ENCODE measurements at regions not wholly inside any gene's neighbourhood (a gene's known extent, or its start where the extent isn't known, plus 50 kb on each side); places are given as distances from the start of the nearest gene placed in this dataset.

DNA sequence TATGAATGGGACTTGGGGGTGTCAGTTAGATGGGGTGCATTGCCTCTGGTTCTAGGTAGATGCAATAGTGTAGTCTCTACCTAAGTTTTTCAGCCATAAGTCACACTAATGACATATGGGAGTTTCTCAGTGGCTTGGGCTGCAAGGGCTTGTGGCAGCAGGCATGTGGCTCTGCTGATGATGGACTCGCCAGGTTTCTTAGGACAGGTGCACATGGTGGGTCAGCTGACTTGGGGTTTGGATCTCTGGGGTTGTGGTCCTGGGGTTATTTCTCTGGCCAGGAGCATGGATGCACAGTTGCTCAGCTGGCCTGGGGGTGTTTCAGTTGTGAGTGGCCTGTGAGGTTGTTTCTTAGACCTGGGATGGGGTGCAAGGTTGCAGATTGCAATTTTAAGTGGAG lies 120.0 kb upstream of the DCBLD2 start:
- peaks cover 0 to under 1% (median 0%) of the 10 kb centered on the region in 11 donors for H3K9me3 ChIP-seq
- H3K4me1 ChIP-seq, result no peaks in the 10 kb centered on the region
- H3K36me3 ChIP-seq, result no peaks in the 10 kb centered on the region
- intact Hi-C loops (cut with DNase I), result loop anchor here in 9 of 10 donors (5.0 to 10.0 kb wide), 10 partner anchors 143 to 786 kb away; no protein-coding TSS in a partner anchor
- 91 to 95% methylated on average over 1 of the region's 1 CpG for WGBS, 2 donors
- TF ChIP-seq, protein P1, sequence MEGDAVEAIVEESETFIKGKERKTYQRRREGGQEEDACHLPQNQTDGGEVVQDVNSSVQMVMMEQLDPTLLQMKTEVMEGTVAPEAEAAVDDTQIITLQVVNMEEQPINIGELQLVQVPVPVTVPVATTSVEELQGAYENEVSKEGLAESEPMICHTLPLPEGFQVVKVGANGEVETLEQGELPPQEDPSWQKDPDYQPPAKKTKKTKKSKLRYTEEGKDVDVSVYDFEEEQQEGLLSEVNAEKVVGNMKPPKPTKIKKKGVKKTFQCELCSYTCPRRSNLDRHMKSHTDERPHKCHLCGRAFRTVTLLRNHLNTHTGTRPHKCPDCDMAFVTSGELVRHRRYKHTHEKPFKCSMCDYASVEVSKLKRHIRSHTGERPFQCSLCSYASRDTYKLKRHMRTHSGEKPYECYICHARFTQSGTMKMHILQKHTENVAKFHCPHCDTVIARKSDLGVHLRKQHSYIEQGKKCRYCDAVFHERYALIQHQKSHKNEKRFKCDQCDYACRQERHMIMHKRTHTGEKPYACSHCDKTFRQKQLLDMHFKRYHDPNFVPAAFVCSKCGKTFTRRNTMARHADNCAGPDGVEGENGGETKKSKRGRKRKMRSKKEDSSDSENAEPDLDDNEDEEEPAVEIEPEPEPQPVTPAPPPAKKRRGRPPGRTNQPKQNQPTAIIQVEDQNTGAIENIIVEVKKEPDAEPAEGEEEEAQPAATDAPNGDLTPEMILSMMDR (IDR thresholded peaks at IDR 0.05), result no peak
- no peak for ATAC-seq
- H3K27me3 ChIP-seq, result no peaks in the 10 kb centered on the region
- DNase-seq, result no peak
- H3K4me3 ChIP-seq, result no peak overlapping the region
- H3K27ac ChIP-seq, result no peak overlapping the region

DNA sequence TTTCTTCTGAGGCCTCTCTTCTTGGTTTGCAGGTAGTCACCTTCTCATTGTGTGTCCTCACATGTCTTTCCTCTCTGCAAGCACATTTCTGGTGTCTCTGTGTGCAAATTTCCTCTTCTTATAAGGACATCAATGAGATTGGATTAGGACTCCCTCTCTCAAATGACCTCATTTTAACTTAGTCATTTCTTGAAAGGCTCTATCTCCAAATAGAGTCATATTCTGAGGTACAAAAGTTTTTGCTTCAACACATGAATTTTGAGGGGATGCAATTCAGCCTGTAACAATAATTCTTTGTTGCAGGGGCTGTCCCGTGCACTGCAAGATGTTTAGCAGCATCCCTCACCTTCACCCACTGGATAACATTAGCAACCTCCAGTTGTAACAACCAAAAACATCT lies 115.0 kb upstream of the DCBLD2 start:
- DNase-seq, result no peak
- intact Hi-C loops (cut with DNase I), result loop anchor here in 1 of 10 donors (5.0 kb wide), 1 partner anchor 736 kb away; no protein-coding TSS in a partner anchor

DNA sequence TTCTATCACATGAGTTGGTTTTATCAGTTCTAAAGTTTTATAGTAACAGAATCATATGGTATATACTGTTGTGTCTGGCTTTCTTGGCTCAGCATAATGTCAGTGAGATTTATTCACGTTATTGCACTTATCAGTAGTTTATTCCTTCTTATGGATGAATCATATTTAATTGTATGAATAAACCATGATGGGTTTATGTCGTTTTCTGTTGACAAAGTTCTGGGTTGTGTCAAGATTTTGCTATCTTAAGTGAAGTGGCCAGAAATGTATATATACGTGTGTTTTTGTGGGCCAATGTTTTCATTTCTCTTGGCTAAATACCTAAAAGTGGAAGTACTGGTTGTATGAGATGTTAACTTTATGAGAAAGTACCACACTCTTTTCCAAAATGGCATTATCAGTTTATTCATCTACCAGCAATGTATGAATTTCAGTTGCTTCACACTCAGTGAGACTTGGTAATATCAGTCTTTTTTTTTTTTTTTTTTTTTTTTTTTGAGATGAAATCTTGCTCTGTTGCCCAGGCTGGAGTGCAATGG lies 112.4 kb upstream of the DCBLD2 start:
- DNase-seq (no peak), ATAC-seq (no peak)
- Histone ChIP-seq H3K9me3 (no peaks in the 10 kb centered on the region), H3K4me3 (no peak overlapping the region), H3K4me1 (no peaks in the 10 kb centered on the region), H3K36me3 (no peaks in the 10 kb centered on the region), H3K27me3 (no peaks in the 10 kb centered on the region), H3K27ac (no peak overlapping the region)
- intact Hi-C loops (cut with DNase I), result no loop called here
- 40 to 46% methylated on average over 3 of the region's 3 CpGs for WGBS, 2 donors
- TF ChIP-seq, protein P1 (IDR thresholded peaks at IDR 0.05), result no peak

More for the DNA sequence above, 115.0 kb upstream of the DCBLD2 start:
- WGBS, 2 donors, result 75 to 97% methylated on average over 1 of the region's 1 CpG
- H3K27me3 ChIP-seq, result no peaks in the 10 kb centered on the region
- H3K27ac ChIP-seq, result no peak overlapping the region
- TF ChIP-seq, protein P1 (IDR thresholded peaks at IDR 0.05), result no peak
- H3K36me3 ChIP-seq, result no peaks in the 10 kb centered on the region
- no peak for ATAC-seq
- H3K9me3 ChIP-seq, result no peaks in the 10 kb centered on the region
- no peak overlapping the region for H3K4me3 ChIP-seq
- H3K4me1 ChIP-seq, result no peaks in the 10 kb centered on the region

DNA sequence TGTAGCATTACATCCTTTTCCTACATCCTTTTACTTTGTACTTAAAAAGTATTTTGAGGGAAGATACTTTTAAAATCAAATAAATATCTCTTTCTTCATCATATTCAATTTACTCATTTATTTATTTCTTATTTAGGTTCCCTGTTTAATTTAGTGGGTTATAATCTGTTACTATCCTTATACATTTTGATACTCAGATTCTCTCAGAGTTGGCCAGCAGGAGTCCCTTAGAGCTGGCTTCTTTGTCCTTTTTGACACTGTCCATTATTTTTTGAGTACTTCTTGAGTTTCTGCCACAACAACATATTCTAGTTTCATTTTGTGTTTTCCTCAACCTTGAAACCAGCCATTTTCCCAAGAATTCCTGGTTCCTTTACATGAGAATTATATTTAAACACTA lies 111.6 kb upstream of the DCBLD2 start:
- Histone ChIP-seq H3K36me3 (no peaks in the 10 kb centered on the region), H3K9me3 (no peaks in the 10 kb centered on the region), H3K27me3 (no peaks in the 10 kb centered on the region), H3K27ac (no peak overlapping the region), H3K4me1 (no peaks in the 10 kb centered on the region), H3K4me3 (no peak overlapping the region)
- TF ChIP-seq, protein P1 (IDR thresholded peaks at IDR 0.05), result no peak
- ATAC-seq (no peak), DNase-seq (no peak)
- intact Hi-C loops (cut with DNase I), result no loop called here

Data from heart right ventricle (tissue), 16 donors.